NCI-H2196 treated with DMSO at 0.1 percent for 48 hours (cell line): ENCODE measurements at regions not wholly inside any gene's neighbourhood (a gene's known extent, or its start where the extent isn't known, plus 50 kb on each side); places are given as distances from the start of the nearest gene placed in this dataset.
"Not testable (repeated sequence)": the region's sequence is repeated elsewhere in the genome, so short reads cannot be mapped to it uniquely, and the experiment has no call there.

Experiments used
- DNase-seq: peaks from one replicate; lab custom pipeline; 2025; ENCODE audit not compliant: unreplicated experiment; lab: John Stamatoyannopoulos, UW

DNA sequence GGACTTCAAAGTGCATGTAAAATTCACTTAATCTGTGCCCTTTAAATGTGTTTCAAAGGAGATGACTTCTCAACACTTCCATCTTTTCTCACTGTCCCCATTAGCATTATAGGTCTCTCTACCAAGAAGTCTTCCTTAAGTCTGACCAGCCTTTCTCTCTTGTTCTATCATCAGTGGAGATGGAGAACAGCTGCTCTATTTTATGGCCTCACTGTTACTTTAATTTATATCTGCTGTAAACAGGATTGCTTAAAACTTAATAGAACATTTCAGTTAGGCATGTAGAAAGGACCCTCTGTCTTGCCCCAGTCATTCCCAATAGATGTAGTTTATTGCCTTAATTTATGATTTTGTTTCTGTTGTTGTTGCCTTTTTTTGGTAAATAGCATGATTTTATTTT lies 86.0 kb upstream of the CDC42EP3 start:
- DNase-seq = not testable (repeated sequence)

DNA sequence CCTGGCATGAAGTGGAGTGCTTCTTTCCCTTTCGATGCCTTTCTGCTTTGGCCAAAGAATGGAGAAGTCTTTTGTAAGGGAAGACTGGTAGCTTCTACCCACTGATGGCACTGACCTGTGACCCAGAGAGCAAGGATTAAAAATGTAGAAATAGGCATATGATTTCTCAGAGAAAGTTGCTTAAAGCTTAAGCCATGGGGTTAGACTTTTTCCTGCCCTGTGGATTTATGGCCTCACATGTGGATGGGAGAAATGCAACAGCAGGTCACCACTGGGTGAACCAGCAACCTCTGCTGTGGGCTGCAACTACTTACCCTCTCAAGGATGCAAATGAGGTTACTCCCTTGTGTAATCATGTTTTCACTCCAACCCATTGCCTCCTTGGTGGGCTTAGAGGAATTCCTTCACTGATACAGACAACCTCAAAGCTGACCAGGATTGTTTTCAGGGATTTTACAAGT lies 86.7 kb upstream of the CDC42EP3 start:
- not testable (repeated sequence) for DNase-seq

DNA sequence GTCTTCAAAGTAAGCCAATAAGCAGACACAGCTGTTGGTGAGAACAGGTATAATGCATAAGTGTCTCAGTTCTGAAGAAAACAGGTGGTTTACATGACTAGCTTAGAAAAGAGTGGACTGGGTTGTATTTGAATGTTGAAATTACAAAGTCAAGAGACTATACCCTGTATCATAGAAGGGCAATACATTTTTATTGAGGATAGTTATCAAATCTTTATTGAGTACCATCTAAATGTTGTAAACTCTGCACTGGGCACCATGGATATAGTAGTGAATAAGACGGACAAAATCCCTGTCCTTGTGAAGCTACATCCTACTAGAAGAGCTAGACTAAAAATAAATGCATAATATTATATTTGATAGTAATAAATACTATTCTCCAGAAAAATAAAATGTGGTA lies 88.5 kb upstream of the CDC42EP3 start:
- DNase-seq = not testable (repeated sequence)

DNA sequence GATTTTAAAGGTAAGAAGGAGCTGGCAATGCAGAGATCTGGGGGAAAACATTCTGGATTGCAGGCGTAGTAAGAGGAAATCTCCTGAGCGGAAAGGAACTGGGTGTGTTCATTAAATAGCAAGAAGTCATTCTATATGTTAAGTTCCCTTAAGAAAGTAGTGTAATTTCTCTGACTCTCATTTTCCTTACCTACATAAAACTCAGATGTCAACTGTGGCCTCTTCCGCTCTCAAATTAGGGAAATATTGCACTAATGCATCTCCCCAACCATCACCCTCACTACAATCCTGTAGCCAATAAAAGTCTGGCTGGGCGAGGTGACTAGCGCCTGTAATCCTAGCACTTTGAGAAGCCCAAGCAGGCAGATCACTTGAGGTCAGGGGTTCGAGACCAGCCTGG lies 89.0 kb upstream of the CDC42EP3 start:
- DNase-seq = no peak

DNA sequence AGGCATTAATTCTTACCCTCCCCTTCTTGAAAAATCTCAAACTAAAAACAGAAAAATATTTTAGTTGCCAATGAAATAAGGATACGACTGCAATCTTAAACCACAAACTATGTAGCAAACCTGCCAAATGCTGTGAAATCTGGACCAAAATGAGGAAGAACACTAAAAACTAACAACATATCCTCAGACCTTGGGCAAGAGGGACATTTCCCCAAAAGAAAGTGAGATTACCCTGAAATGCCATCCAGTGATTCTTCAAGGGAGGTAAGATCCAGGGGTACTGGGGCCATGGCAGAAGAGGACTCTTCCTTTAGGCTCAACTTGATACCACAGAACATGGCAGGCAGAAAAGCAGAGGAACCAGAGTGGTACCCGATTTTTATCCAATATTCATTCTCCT lies 90.8 kb upstream of the CDC42EP3 start:
- DNase-seq = not testable (repeated sequence)

DNA sequence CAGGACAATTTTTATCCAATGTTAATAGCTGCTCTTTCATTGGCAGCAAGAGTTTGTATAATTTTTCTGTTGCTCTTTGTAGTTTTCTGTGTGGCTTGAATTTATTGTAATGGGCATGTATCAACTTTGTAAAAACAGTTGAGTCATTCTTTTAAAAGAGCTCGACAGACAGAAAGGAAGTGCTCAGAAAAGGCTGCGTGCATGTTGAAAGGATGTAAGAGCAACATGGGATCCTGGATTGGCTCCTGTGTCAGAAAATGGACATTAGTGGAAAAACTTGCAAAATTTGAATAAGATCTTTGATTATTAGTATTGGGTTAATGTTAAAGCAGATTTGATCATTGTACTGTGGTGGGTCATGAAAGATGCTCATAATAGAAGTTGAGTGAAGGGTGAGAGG lies 93.3 kb upstream of the CDC42EP3 start:
- no peak for DNase-seq

DNA sequence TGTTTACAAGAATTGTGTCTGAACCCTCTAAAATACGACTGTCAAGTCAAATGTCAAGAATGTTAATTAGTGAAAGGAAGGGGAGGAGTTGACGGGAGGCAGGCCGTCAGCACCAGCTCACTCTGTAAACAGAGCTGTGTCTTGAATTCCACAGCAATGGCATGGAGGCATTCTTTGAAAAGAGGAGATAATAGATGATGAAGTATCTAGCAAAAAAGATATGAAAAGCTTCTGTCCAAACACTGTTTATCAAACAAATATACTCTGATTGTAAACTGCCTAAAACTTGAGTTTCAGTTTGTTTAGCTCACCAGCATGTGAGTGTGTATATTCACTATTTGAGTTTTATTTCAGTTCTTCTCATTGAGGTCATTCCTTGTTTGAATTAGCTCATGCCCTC lies 94.7 kb upstream of the CDC42EP3 start:
- DNase-seq = no peak

DNA sequence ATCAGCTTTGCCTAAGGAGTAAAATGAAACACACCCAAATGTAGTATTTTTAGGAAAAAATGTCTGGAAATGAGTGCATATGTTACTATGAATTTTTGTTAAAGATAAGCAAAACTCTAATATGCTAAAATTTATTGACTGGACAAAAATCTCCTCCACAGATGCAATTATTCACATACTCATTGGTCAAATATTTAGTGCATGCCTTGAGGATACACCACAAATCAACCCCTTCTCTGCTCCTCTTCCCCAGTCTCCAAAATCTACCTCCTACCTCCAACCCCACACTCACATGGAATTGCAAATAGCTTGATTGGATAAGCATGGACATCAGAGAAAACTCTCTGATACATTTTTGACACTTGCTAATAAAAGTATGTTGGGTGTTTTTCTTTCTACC lies 95.6 kb upstream of the CDC42EP3 start:
- no peak for DNase-seq

DNA sequence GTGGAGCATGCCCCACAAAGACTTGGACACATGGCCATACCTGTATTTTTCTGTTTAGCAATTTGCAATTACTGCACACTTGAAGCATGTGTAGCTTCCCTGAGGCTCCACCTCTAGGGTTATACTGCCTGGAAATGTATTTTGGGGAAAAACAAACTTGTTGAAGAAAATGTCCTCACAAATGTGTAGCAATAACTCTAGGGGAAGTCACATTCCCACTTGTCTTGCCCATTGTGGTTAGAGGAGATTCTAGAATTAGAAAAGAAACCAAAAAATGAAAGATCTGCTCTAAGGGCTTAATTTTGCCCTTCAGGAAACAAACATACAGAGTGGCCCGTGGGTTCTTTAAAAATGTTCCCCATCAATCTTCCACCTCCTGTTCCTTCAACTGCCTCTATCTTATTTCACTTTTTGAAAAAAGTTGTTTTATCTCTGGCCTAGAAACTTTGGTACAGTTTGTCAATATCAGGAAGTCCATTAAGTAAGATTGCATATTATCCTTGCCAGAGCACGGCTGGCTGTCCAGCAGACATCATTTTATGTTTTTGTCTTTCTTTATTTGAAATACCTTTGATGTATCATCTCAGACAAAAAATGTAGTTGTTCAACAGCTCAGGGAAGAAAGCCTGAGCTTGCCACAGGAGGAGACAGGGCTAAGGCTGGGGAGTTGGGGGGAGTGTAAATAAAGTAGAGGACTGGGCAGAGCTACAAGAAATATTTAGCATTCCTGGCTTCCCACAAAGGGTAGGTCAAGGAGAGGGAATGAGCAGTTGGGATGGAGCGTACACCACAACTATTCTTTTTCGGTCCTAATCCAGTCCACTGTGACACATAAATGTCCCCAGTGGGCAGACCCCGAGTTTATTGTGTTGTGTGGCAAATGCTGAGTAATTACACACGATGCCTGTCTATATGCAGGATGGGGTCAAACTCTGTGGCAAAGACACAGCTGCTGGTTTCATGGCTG lies 96.8 kb upstream of the CDC42EP3 start:
- no peak for DNase-seq

DNA sequence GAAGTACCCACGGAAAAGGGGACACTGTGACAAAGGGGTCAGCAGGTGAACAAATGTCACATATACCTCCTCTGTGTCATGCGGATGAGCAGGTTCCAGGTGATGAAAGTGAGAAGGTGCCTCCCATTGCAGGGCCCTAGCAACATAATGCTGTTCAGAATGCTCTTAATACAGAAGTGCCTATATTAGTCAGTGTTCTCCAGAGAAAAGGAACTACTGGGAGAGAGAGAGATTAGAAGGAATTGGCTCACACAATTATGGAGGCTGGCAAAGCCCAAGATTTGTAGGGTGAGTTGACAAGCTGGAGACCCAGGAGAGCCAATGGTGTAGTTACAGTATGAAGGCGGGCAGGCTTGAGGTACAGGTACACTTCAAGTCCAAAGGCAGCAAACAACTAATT lies 98.1 kb upstream of the CDC42EP3 start:
- DNase-seq = no peak

DNA sequence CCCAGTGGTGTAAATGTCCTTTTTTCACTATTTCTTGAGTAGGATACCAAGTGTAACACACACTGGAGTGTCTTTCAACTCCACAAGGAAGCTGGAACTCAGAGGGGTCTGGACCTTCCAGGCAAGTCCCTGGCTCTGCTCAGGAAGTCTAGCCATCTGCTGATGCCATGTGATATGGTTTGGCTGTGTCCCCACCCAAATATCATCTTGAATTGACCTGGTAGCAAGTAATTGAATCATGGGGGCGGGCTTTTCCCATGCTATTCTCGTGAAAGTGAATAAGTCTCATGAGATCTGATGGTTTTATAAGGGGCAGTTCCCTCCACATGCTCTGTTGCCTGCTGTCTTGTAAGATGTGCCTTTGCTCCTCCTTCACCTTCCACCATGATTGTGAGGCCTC lies 99.4 kb upstream of the CDC42EP3 start:
- DNase-seq = no peak

DNA sequence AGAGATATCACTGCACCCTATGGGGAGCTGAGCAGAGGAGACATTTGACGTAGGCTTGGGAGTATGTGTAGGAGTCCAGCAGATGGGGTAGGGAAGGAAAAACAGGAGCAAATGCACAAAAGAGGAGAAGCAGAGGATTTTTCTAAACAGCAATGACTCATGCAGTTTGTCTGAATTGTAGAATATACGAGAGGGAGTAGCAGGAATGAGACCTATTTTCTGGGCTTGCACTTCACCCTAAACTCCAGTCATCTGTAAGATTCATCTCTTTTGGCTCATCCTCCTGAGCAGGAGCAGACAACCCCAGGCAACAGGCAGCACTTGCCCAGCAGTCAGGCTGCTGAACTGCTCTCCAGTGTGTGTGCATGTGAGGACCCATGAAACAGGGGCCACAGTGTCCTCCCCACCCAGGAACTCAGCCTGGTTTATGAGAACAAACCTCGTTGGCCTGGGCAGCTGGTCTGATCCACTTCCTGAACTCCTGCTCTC lies 100.2 kb upstream of the CDC42EP3 start:
- DNase-seq = no peak

DNA sequence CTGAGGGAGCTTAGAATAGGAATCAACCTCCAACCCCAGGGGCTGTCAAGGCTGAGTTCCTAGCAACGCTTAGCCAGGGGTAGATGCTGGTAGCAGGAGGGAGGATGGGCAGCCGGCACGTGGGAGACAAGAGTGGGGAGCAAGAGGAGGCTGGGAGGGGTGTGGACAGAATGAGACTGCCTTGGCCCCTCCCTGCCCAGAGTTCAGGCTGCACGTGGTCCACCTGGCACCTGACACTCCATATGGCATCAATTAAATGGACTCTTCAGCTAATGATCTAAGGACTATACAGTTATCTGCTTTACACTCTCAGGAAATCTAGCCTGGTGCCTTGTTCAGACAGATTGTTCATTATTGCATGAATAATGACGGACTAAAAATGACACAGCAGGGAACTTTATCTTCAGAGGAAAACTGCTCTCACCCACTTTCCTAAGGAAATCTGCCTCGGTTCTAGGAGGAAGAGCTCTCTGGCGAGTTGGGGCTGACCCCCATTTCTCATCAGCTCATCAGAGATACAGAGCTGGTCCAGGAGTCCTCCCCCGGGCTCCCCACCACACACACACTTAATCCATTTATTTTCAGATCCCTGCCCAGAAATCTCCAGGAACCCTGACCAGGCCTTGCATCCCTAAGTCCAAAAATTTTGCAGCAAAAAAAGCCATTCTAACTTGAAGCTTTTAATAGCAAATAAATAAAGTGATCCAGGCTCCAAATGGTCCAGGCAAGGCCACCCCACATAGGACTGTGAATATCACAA lies 102.1 kb upstream of the CDC42EP3 start:
- DNase-seq = no peak

DNA sequence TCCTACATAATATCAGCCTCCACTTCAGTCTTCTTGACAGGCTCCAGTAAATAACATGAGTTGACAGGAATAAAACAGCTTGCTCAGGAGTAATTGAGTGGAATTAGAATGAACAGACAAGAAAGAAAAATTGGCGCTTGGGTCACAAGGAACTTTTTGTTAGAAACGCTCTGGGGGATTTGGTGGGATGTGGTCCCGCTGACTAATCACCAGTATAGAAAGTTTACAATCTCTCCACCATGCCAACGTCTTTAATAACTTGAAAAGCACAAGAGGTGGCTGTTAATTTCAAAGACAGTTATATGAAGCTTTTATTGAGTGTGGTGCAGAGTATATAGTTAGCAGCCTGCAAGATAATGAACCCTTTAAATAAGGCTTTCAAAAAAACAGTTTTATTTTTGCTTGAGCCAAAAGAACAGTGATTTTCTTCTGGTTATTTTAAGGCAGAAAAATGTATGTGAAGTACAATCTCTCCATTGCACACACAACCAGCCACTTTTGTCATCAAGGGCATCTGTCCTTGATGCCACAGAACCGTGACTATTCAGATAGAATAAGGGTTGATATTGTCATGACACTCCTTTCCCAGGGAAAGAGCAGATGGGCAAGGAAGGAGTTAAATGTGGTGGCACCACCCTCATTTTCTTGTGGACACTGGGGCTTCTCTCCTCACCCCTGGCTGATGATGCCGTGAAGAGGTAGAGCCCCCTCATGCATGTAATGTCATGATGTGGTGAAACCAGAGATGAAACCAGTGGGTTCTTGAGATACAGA lies 102.9 kb upstream of the CDC42EP3 start:
- not testable (repeated sequence) for DNase-seq

DNA sequence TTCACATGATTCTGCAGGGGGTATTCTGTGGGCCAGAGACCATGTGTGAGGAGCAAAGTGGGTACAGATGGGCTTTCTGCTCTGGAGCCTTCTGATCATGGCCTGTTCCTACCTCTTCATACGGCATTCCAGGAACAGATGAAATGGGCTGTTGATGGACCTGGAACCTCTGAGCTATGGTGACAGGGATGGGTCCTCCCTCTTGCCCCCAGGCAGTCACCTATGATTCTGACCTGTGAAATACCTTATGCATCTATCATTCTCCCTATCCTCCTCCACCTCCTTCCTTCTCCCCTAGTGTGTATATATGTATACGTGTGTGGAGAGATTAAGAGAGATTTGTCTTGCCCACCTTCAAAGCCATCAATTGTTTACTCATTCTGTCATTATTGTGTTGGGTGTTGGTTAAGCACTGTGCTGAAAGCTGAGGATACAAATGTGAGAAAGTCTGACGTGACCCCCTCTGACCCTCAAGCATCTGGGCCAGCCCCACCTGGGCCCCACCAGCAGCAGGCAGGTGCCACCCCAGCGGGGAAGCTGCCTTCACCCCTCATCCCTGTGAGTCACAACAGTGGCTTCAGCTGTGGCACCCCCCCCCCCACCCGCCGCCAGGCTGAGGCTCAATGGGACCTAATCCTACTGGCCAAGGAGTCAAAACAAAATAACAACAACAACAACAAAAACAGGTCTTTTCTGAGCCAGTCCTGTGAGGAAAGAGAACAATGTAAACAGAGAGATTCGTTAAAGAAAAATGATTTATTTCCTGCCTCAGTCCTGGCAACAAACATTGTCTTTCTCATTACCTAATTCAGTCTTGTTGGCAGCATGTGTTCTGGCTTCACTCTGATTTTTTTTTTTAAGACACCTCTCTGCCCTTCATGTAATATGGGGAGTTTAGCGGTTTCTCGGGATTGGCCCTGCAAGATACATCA lies 103.8 kb upstream of the CDC42EP3 start:
- no peak for DNase-seq

DNA sequence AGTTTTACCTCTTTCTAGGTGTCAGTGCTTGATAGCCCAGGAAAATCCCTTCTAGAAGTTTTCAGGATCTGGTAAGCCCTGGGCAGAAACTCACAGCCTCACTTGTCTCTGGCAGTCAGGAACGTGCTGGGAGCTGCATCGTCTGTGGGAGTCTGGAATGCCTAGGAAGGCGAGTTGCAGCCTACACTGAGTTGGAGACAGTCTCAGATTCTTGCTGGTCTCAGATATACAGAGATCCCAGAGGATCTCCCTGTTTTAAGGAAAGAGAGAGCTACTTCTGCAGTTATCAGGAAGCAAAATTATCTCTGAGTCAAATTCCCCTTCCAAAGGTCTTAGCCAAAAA lies 104.4 kb upstream of the CDC42EP3 start:
- DNase-seq = no peak

DNA sequence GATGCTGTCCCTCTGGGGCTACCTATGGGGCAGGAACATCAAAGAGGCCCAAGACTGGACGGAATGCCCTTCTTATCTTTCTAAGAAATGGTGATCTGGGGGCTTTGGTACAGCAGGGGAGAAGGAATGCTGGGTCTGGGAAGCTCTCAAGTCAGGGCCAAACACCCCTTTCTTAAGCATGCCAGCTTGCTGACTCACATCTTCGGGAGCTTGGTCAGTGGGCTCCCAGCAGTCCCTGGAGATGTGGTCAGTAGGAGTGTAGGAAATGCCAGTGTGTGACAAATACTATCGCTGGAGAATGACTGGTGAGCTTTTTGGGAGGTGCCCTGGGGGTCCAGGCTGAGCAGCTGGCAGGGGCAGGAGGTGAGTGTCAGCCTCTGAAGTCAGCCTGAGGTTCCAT lies 105.0 kb upstream of the CDC42EP3 start:
- DNase-seq = no peak

DNA sequence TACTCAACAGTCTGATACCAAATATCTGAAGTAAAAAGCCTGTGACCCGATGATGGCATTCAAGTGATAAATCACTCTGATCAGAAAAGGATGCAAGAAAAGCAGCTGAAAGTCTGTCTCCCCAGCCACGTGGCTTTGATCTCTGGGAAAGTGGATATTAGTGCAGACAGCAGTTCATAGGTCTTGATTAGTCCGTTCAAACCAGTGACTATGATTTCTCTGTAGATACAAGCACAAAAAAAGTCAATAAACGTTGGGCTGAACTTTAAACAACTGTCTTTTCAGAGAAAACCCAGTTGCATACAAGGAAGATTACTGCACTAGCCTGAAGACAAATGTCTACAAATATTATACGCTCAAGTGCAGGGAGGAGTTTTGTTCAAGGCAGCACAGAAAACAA lies 107.7 kb upstream of the CDC42EP3 start:
- no peak for DNase-seq

DNA sequence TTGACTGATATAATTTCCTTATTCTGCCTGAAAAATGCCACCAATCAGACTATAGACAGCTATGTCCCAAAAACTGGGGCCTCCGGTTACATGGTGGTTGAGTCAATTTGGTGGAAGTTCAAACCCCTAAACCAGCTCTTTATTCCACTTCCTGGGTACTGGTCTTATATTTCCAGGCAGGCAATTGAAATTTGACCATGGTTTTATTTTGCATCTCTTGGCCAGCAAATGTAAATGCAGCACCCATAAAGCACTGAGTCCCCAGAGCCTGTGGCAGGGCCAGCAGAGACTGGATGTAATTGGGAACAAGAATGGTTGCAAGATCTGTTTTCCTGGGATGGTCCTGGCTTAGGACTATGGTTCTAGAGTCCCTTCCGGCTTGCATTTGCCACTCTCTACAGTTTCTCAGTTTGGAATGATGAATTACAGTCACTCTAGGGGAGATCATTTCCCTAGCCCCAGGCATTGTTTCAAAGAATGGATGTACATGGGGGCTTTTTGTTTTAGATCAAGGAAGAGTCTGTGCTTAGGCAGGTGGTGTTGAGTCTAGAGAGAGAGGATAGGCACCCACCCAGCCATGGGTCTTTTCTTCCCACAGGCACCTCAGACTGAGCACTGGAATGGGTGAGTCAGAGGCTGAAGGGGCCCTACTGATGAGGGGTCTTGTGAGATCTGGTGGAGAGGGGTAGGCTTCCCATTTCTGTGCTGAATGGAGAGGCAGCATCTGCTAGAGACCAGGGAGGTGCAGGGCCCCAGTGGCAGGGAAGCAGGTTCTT lies 108.4 kb upstream of the CDC42EP3 start:
- DNase-seq = no peak

DNA sequence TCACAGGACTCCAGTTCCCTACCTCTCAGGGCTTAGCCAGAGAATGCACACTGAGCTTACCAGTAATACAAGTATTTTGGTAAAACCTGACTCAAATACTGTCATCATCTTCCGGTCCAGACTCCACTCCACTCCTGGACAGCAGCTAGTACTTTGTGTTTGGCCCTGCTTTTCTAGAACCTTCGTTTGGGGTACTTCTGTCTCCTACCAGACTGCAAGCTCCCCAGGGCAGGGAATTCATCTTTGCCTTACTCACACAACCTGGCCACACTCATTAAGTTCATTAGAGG lies 108.9 kb upstream of the CDC42EP3 start:
- DNase-seq = no peak
